ENCODE measurements at regions not wholly inside any gene's neighbourhood (a gene's known extent, or its start where the extent isn't known, plus 50 kb on each side); places are given as distances from the start of the nearest gene placed in this dataset.
"Not testable (repeated sequence)": the region's sequence is repeated elsewhere in the genome, so short reads cannot be mapped to it uniquely, and the experiment has no call there.

GRCh38 chrX:69431420-69431819, 72.7 kb upstream of the NALF2 start:
- DNase-seq = no peak

DNA sequence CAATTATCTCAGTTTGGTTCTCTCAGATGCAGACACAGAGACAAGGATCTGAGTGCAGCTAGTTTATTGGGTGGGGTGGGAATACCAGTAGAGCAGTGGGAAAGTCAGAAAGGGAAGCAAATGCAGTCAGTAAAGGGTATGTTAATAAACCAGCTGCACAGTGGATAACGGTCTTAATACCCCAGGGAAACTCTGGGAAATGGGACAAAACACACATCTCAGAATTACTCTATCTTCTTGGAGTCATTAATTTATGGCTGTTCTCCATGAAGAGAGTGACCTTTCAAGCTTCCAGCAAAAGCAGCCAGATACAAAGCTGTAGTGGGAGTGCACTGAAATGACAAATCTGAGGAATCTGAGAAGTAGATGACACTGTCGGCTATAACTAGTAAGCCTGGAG, 73.3 kb upstream of the NALF2 start:
- no peak for DNase-seq

DNA sequence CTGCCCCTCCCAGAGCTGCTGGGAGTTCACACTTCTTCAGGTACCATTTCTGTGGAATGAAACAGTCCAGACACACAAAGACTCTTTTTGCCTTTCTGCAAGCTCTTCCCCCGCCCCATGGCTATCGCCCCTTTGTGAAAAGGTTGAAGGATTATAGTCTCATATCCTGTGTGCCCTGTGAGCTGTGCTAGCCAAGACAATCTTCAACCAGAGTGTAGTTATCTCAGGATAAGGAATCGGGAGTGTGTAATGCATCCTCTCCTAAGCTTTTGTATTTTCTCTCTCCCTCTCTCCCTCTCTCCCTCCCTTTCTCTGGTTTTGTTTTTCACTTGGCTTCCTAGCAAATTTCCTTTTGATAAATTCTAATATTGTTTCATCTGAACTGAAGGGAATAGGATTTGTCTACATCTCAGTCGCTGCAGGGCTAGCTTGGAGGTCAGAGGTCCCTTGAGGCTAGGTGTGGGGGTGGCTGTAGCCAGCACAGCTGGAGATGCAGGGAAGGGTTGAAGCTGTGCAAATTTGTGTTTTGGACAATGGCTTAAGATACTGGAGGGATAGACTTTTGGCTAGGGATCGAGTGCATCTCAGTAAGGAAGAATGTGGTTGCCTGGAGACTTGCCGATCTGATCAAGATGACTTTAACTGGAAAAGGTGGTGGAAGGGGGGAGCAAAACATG, 74.6 kb upstream of the NALF2 start:
- no peak for DNase-seq

DNA sequence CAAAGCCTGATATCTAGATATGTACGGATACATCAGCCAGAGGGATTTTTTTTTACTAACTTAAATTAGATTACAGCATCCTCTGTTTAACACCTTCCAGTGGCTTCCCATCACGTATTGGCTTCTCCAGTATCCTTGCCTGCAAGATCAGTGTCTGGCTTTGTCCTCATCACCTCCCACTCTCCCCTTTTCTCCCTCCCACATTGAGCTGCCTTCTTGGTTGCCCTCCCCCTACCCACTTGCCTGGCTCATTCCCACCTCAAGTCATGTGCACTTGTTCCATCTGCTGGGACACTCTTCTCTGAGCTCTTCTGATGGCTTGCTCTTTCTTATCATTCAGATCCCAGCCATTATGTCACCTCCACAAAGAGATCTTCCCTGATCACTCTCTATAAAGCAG, 75.9 kb upstream of the NALF2 start:
- no peak for DNase-seq

- DNase-seq = no peak
These were observed 79.2 kb upstream of the NALF2 start for GRCh38 chrX:69424910-69425309.

DNA sequence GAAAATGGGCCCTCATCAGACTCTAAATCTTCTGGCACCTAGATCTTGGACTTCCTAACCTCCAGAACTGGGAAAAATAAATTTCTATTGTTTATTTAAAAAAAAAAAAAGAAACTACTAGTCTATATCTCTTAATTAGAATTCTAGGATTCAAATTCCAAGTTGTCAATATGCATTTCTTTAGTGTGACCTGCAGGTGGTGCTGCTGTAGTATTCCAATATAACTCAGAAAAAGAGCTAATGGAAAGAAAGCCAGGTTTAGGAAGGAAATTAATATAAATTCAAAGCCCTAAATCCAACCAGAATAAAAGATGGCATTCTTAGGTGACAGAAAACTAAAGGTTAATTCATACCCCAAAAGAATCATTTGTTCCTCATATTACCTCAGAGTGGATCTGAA, 80.0 kb upstream of the NALF2 start:
- no peak for DNase-seq

- DNase-seq = not testable (repeated sequence)
These were observed 81.9 kb upstream of the NALF2 start for GRCh38 chrX:69422208-69422607.

GRCh38 chrX:69415698-69416097, 88.4 kb upstream of the NALF2 start:
- no peak for DNase-seq

GRCh38 chrX:69412661-69413060, 91.5 kb upstream of the NALF2 start:
- DNase-seq = no peak

GRCh38 chrX:69398881-69399280, 105.2 kb upstream of the NALF2 start:
- no peak for DNase-seq

DNA sequence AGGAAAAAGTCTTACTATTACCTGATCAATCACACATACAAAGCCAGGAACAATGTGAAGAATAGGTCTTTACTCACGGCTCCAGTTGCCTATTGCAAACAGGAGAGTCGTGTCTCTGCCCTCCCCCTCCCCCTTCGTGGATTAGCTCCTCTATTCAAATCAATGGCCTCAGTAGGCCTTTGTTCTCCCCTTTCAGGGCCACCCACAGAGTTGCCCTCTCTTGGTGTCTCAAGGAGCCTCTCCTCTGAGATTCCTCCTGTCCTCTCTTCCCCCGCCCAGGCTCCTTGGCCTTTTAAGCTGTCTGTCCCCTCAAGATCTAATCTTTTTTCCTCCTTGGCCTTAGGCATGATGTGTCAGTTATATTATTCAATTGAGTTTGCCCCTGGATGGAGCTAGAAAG, 107.2 kb upstream of the NALF2 start:
- no peak for DNase-seq

DNA sequence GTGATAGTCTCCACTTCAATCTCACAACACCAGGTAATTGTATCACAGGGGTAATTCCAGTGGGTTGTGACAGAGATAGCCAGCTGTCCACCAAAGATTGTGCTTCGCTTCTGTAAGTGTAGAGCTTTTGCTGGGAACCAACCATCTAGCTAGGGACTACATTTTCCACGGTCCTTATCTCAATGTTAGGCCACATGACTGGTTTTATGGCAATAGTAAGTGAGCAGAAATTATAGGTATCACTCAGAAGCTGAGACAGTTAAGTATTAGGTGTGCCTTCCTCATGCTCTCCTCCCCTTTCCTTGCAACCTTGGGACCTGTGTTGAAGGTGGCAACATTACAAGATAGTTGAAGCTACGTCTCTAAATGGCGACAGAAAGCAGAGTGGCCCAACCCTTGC, 108.8 kb upstream of the NALF2 start:
- DNase-seq = no peak

DNA sequence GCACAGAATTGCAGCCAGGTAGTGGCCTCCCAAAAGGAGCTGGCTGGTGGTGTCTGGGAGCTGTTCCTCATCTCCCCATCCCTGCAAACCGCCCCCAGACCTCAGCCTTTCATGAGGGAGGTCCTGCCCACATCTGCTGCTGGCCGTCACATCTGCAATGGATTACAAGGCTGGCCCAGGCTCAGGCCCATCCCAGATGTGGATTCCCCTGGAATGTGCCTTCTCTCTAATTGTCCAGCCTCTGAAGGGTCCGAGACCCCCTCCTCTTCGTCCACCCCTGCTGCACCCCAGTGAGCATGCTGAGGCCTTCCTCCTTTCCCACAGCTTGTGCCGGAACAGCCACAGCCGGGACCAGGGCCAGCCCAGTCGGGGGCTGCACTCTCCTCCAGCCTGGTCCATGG, 115.0 kb upstream of the NALF2 start:
- DNase-seq = no peak

DNA sequence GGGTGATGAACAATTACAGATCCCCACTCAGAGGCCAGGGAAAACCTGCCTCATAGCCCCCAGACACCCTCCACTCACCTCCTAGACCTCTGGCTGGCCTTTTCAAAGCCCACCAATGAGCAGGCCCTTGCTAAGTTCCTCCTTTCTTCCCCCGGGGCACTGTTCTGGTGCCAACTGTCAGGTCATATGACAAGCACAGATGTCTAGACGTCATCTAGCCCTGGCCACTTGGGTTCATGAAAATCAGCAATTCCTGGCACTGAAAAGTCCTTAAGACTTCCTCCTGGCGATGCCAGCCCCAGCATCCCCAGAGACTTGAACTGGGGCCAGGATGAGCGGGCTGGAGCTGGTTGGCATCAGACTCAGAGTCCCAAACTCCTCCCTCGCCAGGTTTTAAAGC, 115.6 kb upstream of the NALF2 start:
- no peak for DNase-seq

- peak in 1 of 2 donors; percentile 15 for DNase-seq
These were observed 116.3 kb upstream of the NALF2 start for GRCh38 chrX:69387567-69388487.

GRCh38 chrX:69386681-69387080, 117.4 kb upstream of the NALF2 start:
- DNase-seq = no peak

GRCh38 chrX:69379412-69379811, 124.7 kb upstream of the NALF2 start:
- no peak for DNase-seq

- no peak for DNase-seq
These were observed 129.6 kb upstream of the NALF2 start for GRCh38 chrX:69374569-69374968.

GRCh38 chrX:69372435-69372834, 131.7 kb upstream of the NALF2 start:
- no peak for DNase-seq

- no peak for DNase-seq
These were observed 133.0 kb upstream of the NALF2 start for GRCh38 chrX:69371159-69371558.

DNA sequence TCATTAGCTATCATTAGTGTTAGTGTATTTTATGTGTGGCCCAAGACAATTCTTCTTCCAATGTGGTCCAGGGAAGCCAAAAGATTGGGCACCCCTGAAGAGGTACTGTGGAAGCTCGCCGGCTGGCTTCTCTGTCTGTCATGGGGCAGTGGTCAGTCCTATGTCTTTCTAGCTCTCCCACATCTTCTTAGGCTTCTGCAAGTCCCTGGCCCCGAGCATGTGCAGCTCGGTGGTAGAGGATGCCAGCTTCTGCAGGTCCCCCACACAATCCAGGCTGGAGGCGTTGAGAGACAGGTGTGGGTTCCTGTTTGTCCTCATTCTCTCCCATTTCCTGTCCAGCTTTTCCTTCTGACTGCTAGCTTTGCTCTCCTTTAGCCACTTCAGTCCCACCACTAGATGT, 134.1 kb upstream of the NALF2 start:
- DNase-seq = no peak

DNA sequence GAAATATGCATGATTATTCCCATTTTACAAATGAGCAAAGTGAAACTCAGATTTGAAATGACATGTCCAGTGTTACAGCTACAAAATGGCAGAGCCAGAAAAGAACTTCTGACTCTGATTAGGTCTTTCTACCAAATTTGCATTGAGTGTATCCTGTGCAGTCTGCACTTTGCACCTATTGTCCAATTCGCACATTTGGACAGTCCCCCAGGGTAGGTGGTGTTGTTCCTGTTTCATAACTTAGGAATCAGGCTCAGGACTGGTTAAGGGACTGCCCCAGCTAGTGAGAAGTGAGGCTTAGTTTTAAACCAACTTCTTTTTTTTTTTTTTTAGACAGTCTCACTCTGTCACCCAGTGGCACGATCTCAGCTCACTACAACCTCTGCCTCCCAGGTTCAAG, 137.9 kb upstream of the NALF2 start:
- DNase-seq = no peak

DNA sequence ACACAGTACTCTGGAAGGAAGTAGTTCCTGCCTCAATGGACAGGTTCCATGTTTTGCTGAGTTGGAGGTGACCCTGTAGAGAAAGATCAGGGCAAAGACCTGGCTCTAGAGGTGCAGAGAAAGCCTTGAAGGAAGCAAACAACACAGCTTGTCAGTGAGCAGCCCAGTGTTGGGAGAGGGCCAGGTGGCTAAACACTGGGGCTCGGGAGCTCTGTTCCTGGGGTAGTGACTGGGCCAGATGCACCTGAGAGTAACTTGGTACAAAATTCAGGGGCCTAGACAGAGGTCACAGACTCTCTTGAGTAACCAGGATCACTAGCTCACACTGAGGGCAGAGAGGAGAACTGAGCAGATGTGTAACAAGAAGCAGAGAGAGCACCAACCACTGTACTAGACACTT, 138.4 kb upstream of the NALF2 start:
- no peak for DNase-seq

GRCh38 chrX:69365349-69365748, 138.8 kb upstream of the NALF2 start:
- DNase-seq = no peak

GRCh38 chrX:69362856-69363255, 141.3 kb upstream of the NALF2 start:
- DNase-seq = no peak

All from CD4-positive, alpha-beta T cell treated with Interferon alpha-2 for 1 hour (primary cell).